ENCODE measurements at regions not wholly inside any gene's neighbourhood (a gene's known extent, or its start where the extent isn't known, plus 50 kb on each side); places are given as distances from the start of the nearest gene placed in this dataset.

- H3F3A ChIP-seq (ENCODE audit: low read depth): no peaks in the 10 kb centered on the region
These were observed 580.3 kb downstream of the BRD1 start for GRCh38 chr22:49247194-49247924.

GRCh38 chr22:49244466-49245420, 582.9 kb downstream of the BRD1 start:
- Histone ChIP-seq H3K4me2 (ENCODE audit: low read depth, low read length, poor library complexity, severe bottlenecking) (no peak overlapping the region), H2AFZ (ENCODE audit: low read length) (no peak overlapping the region), H3K4me1 (ENCODE audit: insufficient read depth, low read length, poor library complexity, severe bottlenecking) (no peaks in the 10 kb centered on the region), H3K36me3 (ENCODE audit: insufficient read depth, low read length) (no peaks in the 10 kb centered on the region), H3K79me2 (ENCODE audit: insufficient read depth, low read length) (no peaks in the 10 kb centered on the region), H3K27me3 (ENCODE audit: insufficient read depth, low read length, poor library complexity, severe bottlenecking) (no peaks in the 10 kb centered on the region), H3F3A (ENCODE audit: low read depth) (no peaks in the 10 kb centered on the region), H3K9me3 (ENCODE audit: insufficient read depth, low read depth, low read length) (peaks cover 2% of the 10 kb centered on the region), H3K9ac (ENCODE audit: low read depth, low read length, poor library complexity, severe bottlenecking) (no peak overlapping the region), H3K9me2 (replicated peaks; ENCODE audit: low read depth, low read length) (no peaks in the 10 kb centered on the region), H4K20me1 (ENCODE audit: insufficient read depth, low read length, poor library complexity, severe bottlenecking) (no peaks in the 10 kb centered on the region), H3K4me3 (ENCODE audit: low read length, poor library complexity, severe bottlenecking) (no peak overlapping the region)
- TF ChIP-seq EZH2phosphoT487 (IDR thresholded peaks at IDR 0.05; ENCODE audit: borderline replicate concordance) (no peak), CTCF (conservative IDR thresholded peaks at IDR 0.05; ENCODE audit: low read length) (no peak)

More at GRCh38 chr22:49247194-49247924, 580.3 kb downstream of the BRD1 start:
- Histone ChIP-seq H3K4me2 (ENCODE audit: low read depth, low read length, poor library complexity, severe bottlenecking) (no peak overlapping the region), H3K36me3 (ENCODE audit: insufficient read depth, low read length) (no peaks in the 10 kb centered on the region), H3K9ac (ENCODE audit: low read depth, low read length, poor library complexity, severe bottlenecking) (no peak overlapping the region), H2AFZ (ENCODE audit: low read length) (no peak overlapping the region), H4K20me1 (ENCODE audit: insufficient read depth, low read length, poor library complexity, severe bottlenecking) (no peaks in the 10 kb centered on the region), H3K9me3 (ENCODE audit: insufficient read depth, low read depth, low read length) (no peaks in the 10 kb centered on the region; the same call in 1 of the 2 replicates), H3K4me3 (ENCODE audit: low read length, poor library complexity, severe bottlenecking) (no peak overlapping the region), H3K9me2 (replicated peaks; ENCODE audit: low read depth, low read length) (no peaks in the 10 kb centered on the region), H3K27me3 (ENCODE audit: insufficient read depth, low read length, poor library complexity, severe bottlenecking) (no peaks in the 10 kb centered on the region), H3K79me2 (ENCODE audit: insufficient read depth, low read length) (no peaks in the 10 kb centered on the region), H3K4me1 (ENCODE audit: insufficient read depth, low read length, poor library complexity, severe bottlenecking) (no peaks in the 10 kb centered on the region)
- TF ChIP-seq EZH2phosphoT487 (IDR thresholded peaks at IDR 0.05; ENCODE audit: borderline replicate concordance) (no peak), CTCF (conservative IDR thresholded peaks at IDR 0.05; ENCODE audit: low read length) (no peak)

DNA sequence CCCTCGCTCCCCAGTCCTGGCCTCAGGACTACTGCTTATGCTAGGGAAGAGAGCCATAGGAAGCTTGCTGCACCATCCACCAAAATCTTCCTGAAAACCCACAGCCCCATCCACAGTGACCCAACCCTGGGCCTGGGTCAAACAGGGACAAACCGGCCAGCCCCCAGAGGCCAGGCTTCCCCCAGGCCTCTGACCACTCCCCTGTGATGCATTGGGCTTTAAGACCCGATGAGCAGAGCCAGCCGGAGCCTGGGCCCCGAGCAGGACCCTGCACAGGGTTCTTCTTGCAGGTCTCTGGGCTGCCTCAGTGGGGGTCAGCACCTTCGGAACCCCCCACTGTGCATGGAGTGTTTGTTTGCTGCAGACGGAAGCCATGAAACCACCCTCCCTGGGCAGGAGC, 583.7 kb downstream of the BRD1 start:
- Histone ChIP-seq H4K20me1 (ENCODE audit: insufficient read depth, low read length, poor library complexity, severe bottlenecking) (no peaks in the 10 kb centered on the region), H3K4me3 (ENCODE audit: low read length, poor library complexity, severe bottlenecking) (no peak overlapping the region), H3K4me1 (ENCODE audit: insufficient read depth, low read length, poor library complexity, severe bottlenecking) (no peaks in the 10 kb centered on the region), H3K9me3 (ENCODE audit: insufficient read depth, low read depth, low read length) (peaks cover 2% of the 10 kb centered on the region), H3K4me2 (ENCODE audit: low read depth, low read length, poor library complexity, severe bottlenecking) (no peak overlapping the region), H3K27me3 (ENCODE audit: insufficient read depth, low read length, poor library complexity, severe bottlenecking) (no peaks in the 10 kb centered on the region), H3K79me2 (ENCODE audit: insufficient read depth, low read length) (no peaks in the 10 kb centered on the region), H3F3A (ENCODE audit: low read depth) (no peaks in the 10 kb centered on the region), H3K36me3 (ENCODE audit: insufficient read depth, low read length) (no peaks in the 10 kb centered on the region), H2AFZ (ENCODE audit: low read length) (no peak overlapping the region), H3K9me2 (replicated peaks; ENCODE audit: low read depth, low read length) (no peaks in the 10 kb centered on the region), H3K9ac (ENCODE audit: low read depth, low read length, poor library complexity, severe bottlenecking) (no peak overlapping the region)
- no peak for TF ChIP-seq EZH2phosphoT487 (IDR thresholded peaks at IDR 0.05; ENCODE audit: borderline replicate concordance)
- no peak for TF ChIP-seq CTCF (conservative IDR thresholded peaks at IDR 0.05; ENCODE audit: low read length)
